ENCODE measurements at regions not wholly inside any gene's neighbourhood (a gene's known extent, or its start where the extent isn't known, plus 50 kb on each side); places are given as distances from the start of the nearest gene placed in this dataset.

DNA sequence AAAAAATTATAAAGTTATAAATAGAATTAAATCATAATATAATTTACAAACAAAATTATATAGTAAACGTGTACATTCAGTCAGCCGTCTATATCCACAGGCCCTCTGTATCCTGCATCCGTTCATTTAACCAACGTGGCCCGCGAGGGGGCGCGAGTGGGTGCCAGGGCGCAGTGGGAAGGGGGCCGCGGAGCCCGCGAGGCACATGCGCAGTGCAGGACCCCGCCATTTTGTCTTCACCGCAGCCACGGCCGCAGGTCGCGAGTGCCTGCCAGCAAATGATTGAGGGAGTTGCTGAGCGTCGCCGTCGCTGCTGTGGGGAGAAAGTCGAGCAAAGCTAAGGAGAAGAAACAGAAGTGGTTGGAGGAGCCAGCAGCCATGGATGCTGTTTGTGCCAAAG is 53.4 kb upstream of the ECI2 start:
- Histone ChIP-seq H3K36me3 (ENCODE audit: control insufficient read depth in 1 of 2, insufficient read depth in 2 of 2, low read depth in 1 of 2, low read length in 2 of 2) (no peaks in the 10 kb centered on the region), H2BK15ac (ENCODE audit: low read depth, poor library complexity, severe bottlenecking) (no peak overlapping the region), H2AK5ac (ENCODE audit: low read length, severe bottlenecking) (no peak overlapping the region), H4K8ac (ENCODE audit: low read length) (no peak overlapping the region), H3K23ac (ENCODE audit: low read length in 2 of 2) (no peak overlapping the region), H2BK5ac (ENCODE audit: low read depth, low read length, poor library complexity, severe bottlenecking) (no peak overlapping the region), H3K4ac (ENCODE audit: low read depth in 1 of 2, low read length in 2 of 2) (no peak overlapping the region), H4K91ac (ENCODE audit: low read length) (no peak overlapping the region), H3K4me1 (ENCODE audit: control insufficient read depth, insufficient read depth, low read depth, low read length) (no peaks in the 10 kb centered on the region), H2AFZ (ENCODE audit: low read depth, low read length) (no peak overlapping the region), H3K27ac (ENCODE audit: low read length, poor library complexity, severe bottlenecking) (no peak overlapping the region), H3K4me3 (ENCODE audit: insufficient read depth in 1 of 2, low read depth in 1 of 2, low read length in 2 of 2) (no peak overlapping the region), H2BK12ac (ENCODE audit: low read length in 2 of 2) (no peak overlapping the region), H3K9ac (ENCODE audit: low read length) (no peak overlapping the region), H2BK120ac (ENCODE audit: low read depth, low read length) (no peak overlapping the region), H3K18ac (ENCODE audit: low read depth in 1 of 2, low read length in 2 of 2) (no peak overlapping the region), H3K14ac (ENCODE audit: low read length in 2 of 2) (no peak overlapping the region), H3K27me3 (ENCODE audit: control insufficient read depth in 1 of 2, insufficient read depth in 1 of 2, low read length in 2 of 2) (no peaks in the 10 kb centered on the region), H3K4me2 (ENCODE audit: low read length, poor library complexity, severe bottlenecking) (no peak overlapping the region), H3K9me3 (ENCODE audit: control insufficient read depth, low read length) (no peaks in the 10 kb centered on the region), H3K79me1 (replicated peaks; ENCODE audit: low read length, poor library complexity, severe bottlenecking) (no peaks in the 10 kb centered on the region)
- no peak for DNase-seq
- WGBS = 97% methylated on average over 25 of the region's 25 CpGs

DNA sequence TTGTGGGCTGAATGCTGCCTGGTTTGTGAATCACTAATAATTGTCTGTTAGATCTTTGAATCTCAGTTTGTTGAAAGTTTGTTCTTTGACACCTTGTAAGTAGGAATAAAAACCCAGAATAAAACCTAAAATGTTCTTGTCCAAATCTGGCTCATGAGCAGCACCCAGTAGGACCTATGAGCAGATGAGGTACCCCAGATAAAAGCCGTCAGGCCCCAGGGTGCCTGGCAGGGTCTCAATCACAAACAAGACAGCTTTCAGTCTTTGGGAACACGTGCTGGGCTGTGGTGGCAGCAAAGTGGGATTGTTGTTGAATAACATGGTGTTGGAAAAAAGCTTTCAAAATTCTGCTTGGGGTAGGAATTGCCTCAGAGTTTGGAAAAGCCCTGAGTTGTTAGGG is 52.1 kb upstream of the ECI2 start:
- no peak overlapping the region for H2BK15ac ChIP-seq (ENCODE audit: low read depth, poor library complexity, severe bottlenecking)
- H3K14ac ChIP-seq (ENCODE audit: low read length in 2 of 2) = no peak overlapping the region
- H2BK120ac ChIP-seq (ENCODE audit: low read depth, low read length) = no peak overlapping the region
- H3K23ac ChIP-seq (ENCODE audit: low read length in 2 of 2) = no peak overlapping the region
- no peaks in the 10 kb centered on the region for H3K27me3 ChIP-seq (ENCODE audit: control insufficient read depth in 1 of 2, insufficient read depth in 1 of 2, low read length in 2 of 2)
- H2BK12ac ChIP-seq (ENCODE audit: low read length in 2 of 2) = no peak overlapping the region
- H3K4ac ChIP-seq (ENCODE audit: low read depth in 1 of 2, low read length in 2 of 2) = no peak overlapping the region
- H3K9ac ChIP-seq (ENCODE audit: low read length) = no peak overlapping the region
- no peak for DNase-seq
- H3K79me1 ChIP-seq (replicated peaks; ENCODE audit: low read length, poor library complexity, severe bottlenecking) = no peaks in the 10 kb centered on the region
- WGBS = 79% methylated on average over 2 of the region's 2 CpGs
- no peak overlapping the region for H4K8ac ChIP-seq (ENCODE audit: low read length)
- H3K4me2 ChIP-seq (ENCODE audit: low read length, poor library complexity, severe bottlenecking) = no peak overlapping the region
- H4K91ac ChIP-seq (ENCODE audit: low read length) = no peak overlapping the region
- H3K27ac ChIP-seq (ENCODE audit: low read length, poor library complexity, severe bottlenecking) = no peak overlapping the region
- H3K36me3 ChIP-seq (ENCODE audit: control insufficient read depth in 1 of 2, insufficient read depth in 2 of 2, low read depth in 1 of 2, low read length in 2 of 2) = no peaks in the 10 kb centered on the region
- no peak overlapping the region for H3K4me3 ChIP-seq (ENCODE audit: insufficient read depth in 1 of 2, low read depth in 1 of 2, low read length in 2 of 2)
- H2AK5ac ChIP-seq (ENCODE audit: low read length, severe bottlenecking) = no peak overlapping the region
- H2BK5ac ChIP-seq (ENCODE audit: low read depth, low read length, poor library complexity, severe bottlenecking) = peak overlapping the region; percentile 32
- H2AFZ ChIP-seq (ENCODE audit: low read depth, low read length) = no peak overlapping the region
- no peaks in the 10 kb centered on the region for H3K9me3 ChIP-seq (ENCODE audit: control insufficient read depth, low read length)
- no peak overlapping the region for H3K18ac ChIP-seq (ENCODE audit: low read depth in 1 of 2, low read length in 2 of 2)
- H3K4me1 ChIP-seq (ENCODE audit: control insufficient read depth, insufficient read depth, low read depth, low read length) = no peaks in the 10 kb centered on the region

DNA sequence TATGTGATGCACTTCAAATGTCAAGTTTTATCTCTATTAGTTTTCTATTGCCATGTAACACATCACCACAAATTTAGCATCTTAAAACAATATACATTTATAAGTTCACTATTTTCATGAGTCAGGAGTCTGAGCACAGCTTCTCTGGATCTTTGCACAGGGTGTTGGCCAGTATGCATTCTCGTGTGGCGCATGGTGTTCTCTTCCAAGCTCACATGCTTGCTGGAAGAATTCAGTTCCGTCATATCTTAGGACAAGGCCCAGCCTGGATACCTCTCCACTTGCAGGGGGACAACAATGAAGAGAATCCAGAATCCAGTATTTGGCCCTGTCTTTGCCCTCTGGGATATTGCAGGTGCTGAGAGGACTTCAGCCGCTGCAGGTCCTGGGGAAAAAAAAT is 51.0 kb upstream of the ECI2 start:
- Histone ChIP-seq H3K4ac (ENCODE audit: low read depth in 1 of 2, low read length in 2 of 2) (no peak overlapping the region), H3K18ac (ENCODE audit: low read depth in 1 of 2, low read length in 2 of 2) (no peak overlapping the region), H3K9ac (ENCODE audit: low read length) (no peak overlapping the region), H3K4me2 (ENCODE audit: low read length, poor library complexity, severe bottlenecking) (no peak overlapping the region), H2BK120ac (ENCODE audit: low read depth, low read length) (no peak overlapping the region), H2BK5ac (ENCODE audit: low read depth, low read length, poor library complexity, severe bottlenecking) (no peak overlapping the region), H2AK5ac (ENCODE audit: low read length, severe bottlenecking) (no peak overlapping the region), H3K4me3 (ENCODE audit: insufficient read depth in 1 of 2, low read depth in 1 of 2, low read length in 2 of 2) (no peak overlapping the region), H3K79me1 (replicated peaks; ENCODE audit: low read length, poor library complexity, severe bottlenecking) (no peaks in the 10 kb centered on the region), H3K14ac (ENCODE audit: low read length in 2 of 2) (no peak overlapping the region), H2BK15ac (ENCODE audit: low read depth, poor library complexity, severe bottlenecking) (no peak overlapping the region), H4K8ac (ENCODE audit: low read length) (no peak overlapping the region), H3K23ac (ENCODE audit: low read length in 2 of 2) (no peak overlapping the region), H3K36me3 (ENCODE audit: control insufficient read depth in 1 of 2, insufficient read depth in 2 of 2, low read depth in 1 of 2, low read length in 2 of 2) (no peaks in the 10 kb centered on the region), H3K4me1 (ENCODE audit: control insufficient read depth, insufficient read depth, low read depth, low read length) (no peaks in the 10 kb centered on the region), H3K27me3 (ENCODE audit: control insufficient read depth in 1 of 2, insufficient read depth in 1 of 2, low read length in 2 of 2) (no peaks in the 10 kb centered on the region), H3K9me3 (ENCODE audit: control insufficient read depth, low read length) (no peaks in the 10 kb centered on the region), H2BK12ac (ENCODE audit: low read length in 2 of 2) (no peak overlapping the region), H2AFZ (ENCODE audit: low read depth, low read length) (no peak overlapping the region), H3K27ac (ENCODE audit: low read length, poor library complexity, severe bottlenecking) (no peak overlapping the region), H4K91ac (ENCODE audit: low read length) (no peak overlapping the region)
- no peak for DNase-seq
- 91% methylated on average over 4 of the region's 4 CpGs for WGBS

DNA sequence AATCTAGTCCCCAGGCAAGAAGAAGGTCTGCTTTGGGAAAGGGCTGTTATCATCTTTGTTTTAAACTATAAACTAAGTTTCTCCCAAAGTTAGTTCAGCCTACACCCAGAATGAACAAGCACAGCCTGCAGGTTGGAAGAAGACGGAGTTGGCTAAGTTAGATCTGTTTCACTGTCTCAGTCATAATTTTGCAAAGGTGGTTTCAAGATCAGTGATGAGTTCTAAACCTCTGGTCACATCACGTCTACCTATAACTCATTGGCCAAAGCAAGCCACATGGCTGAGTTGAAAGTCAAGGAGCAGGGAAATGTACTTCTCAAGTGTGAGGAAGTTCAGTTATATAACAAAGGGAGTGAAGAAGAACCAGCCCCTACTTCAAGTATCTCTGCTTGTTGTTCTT is 50.5 kb upstream of the ECI2 start:
- H2BK12ac ChIP-seq (ENCODE audit: low read length in 2 of 2) = no peak overlapping the region
- H2AFZ ChIP-seq (ENCODE audit: low read depth, low read length) = no peak overlapping the region
- WGBS = 60% methylated on average over 1 of the region's 2 CpGs
- H3K27me3 ChIP-seq (ENCODE audit: control insufficient read depth in 1 of 2, insufficient read depth in 1 of 2, low read length in 2 of 2) = no peaks in the 10 kb centered on the region
- H3K9me3 ChIP-seq (ENCODE audit: control insufficient read depth, low read length) = no peaks in the 10 kb centered on the region
- H3K9ac ChIP-seq (ENCODE audit: low read length) = no peak overlapping the region
- H3K18ac ChIP-seq (ENCODE audit: low read depth in 1 of 2, low read length in 2 of 2) = no peak overlapping the region
- H3K36me3 ChIP-seq (ENCODE audit: control insufficient read depth in 1 of 2, insufficient read depth in 2 of 2, low read depth in 1 of 2, low read length in 2 of 2) = no peaks in the 10 kb centered on the region
- no peak overlapping the region for H4K91ac ChIP-seq (ENCODE audit: low read length)
- DNase-seq = no peak
- no peak overlapping the region for H2BK120ac ChIP-seq (ENCODE audit: low read depth, low read length)
- H2BK5ac ChIP-seq (ENCODE audit: low read depth, low read length, poor library complexity, severe bottlenecking) = no peak overlapping the region
- H3K23ac ChIP-seq (ENCODE audit: low read length in 2 of 2) = no peak overlapping the region
- H3K27ac ChIP-seq (ENCODE audit: low read length, poor library complexity, severe bottlenecking) = no peak overlapping the region
- H2BK15ac ChIP-seq (ENCODE audit: low read depth, poor library complexity, severe bottlenecking) = no peak overlapping the region
- H3K14ac ChIP-seq (ENCODE audit: low read length in 2 of 2) = no peak overlapping the region
- no peak overlapping the region for H2AK5ac ChIP-seq (ENCODE audit: low read length, severe bottlenecking)
- H3K79me1 ChIP-seq (replicated peaks; ENCODE audit: low read length, poor library complexity, severe bottlenecking) = no peaks in the 10 kb centered on the region
- no peak overlapping the region for H3K4ac ChIP-seq (ENCODE audit: low read depth in 1 of 2, low read length in 2 of 2)
- no peak overlapping the region for H4K8ac ChIP-seq (ENCODE audit: low read length)
- no peak overlapping the region for H3K4me2 ChIP-seq (ENCODE audit: low read length, poor library complexity, severe bottlenecking)
- H3K4me3 ChIP-seq (ENCODE audit: insufficient read depth in 1 of 2, low read depth in 1 of 2, low read length in 2 of 2) = no peak overlapping the region
- no peaks in the 10 kb centered on the region for H3K4me1 ChIP-seq (ENCODE audit: control insufficient read depth, insufficient read depth, low read depth, low read length)

Measured in mesenchymal stem cell (in vitro differentiated cells and primary cell).